IMR-90 (cell line): ENCODE measurements at regions not wholly inside any gene's neighbourhood (a gene's known extent, or its start where the extent isn't known, plus 50 kb on each side); places are given as distances from the start of the nearest gene placed in this dataset.

Source experiments
- ATAC-seq: fragments of 200-7000 bp; cut with Tn5 transposase; 2 replicates; pipeline ENCODE4 v1.9.1; 2020; ENCODE audit warnings: low read depth, mild to moderate bottlenecking, moderate library complexity
- BruUV-seq: library from RNA; stranded (reverse); fragments of 400-500 nt; replicated peaks from 2 replicates; lab custom pipeline; 2021; lab: Mats Ljungman, UMichigan
- CTCF ChIA-PET: fragments of 300-600 bp; formaldehyde crosslinking; extraction: SDS; loops from one replicate; lab custom pipeline; 2021; ENCODE audit warnings: antibody characterized with exemption; lab: Yijun Ruan, JAX
- POLR2A ChIA-PET: fragments of 300-600 bp; sonication (Branson Sonifier 250); formaldehyde crosslinking; loops from one replicate; lab custom pipeline; 2022; ENCODE audit warnings: antibody characterized with exemption; ENCODE audit not compliant: unreplicated experiment; lab: Charles Lee
- DNase-seq: peaks from one replicate; pipeline ENCODE4 v3.0.0; 2013
- H2AFZ ChIP-seq: replicated peaks from 2 replicates; pipeline ENCODE3; 2013; ENCODE audit warnings: low read length, mild to moderate bottlenecking; ENCODE audit not compliant: poor library complexity
- H2AK5ac ChIP-seq: 2 replicates; pipeline ENCODE4 v1.6.1; 2013; ENCODE audit warnings: low read depth, low read length, inconsistent platforms
- H2AK9ac ChIP-seq: replicated peaks from 2 replicates; pipeline ENCODE3; 2013; ENCODE audit warnings: mild to moderate bottlenecking, low read depth, low read length, moderate library complexity; ENCODE audit not compliant: poor library complexity
- H2BK120ac ChIP-seq: 2 replicates; pipeline ENCODE4 v1.6.1; 2013; ENCODE audit warnings: low read depth, low read length, inconsistent platforms
- H2BK15ac ChIP-seq: 3 replicates; pipeline ENCODE4 v1.6.1; 2013; ENCODE audit warnings: low read depth, low read length, inconsistent platforms
- H2BK20ac ChIP-seq: 2 replicates; pipeline ENCODE4 v1.6.1; 2013; ENCODE audit warnings: low read depth, mild to moderate bottlenecking, inconsistent platforms, low read length, moderate library complexity
- H2BK5ac ChIP-seq: 2 replicates; pipeline ENCODE4 v1.6.1; 2013; ENCODE audit warnings: mild to moderate bottlenecking, low read depth, low read length, inconsistent platforms; ENCODE audit not compliant: poor library complexity, severe bottlenecking
- H3K14ac ChIP-seq: replicated peaks from 2 replicates; pipeline ENCODE4 v1.6.1; 2013; ENCODE audit warnings: low read depth, low read length, inconsistent platforms
- H3K18ac ChIP-seq: 2 replicates; pipeline ENCODE4 v1.6.1; 2013; ENCODE audit warnings: low read depth, low read length, control low read depth
- H3K23ac ChIP-seq: 2 replicates; pipeline ENCODE4 v1.6.1; 2013; ENCODE audit warnings: low read depth, low read length, inconsistent platforms
- H3K27ac ChIP-seq: 2 replicates; pipeline ENCODE4 v1.5.1; 2013; ENCODE audit warnings: mild to moderate bottlenecking, control low read depth, low read length; ENCODE audit not compliant: insufficient read depth
- H3K27me3 ChIP-seq: 2 replicates; pipeline ENCODE4 v1.6.1; 2013; ENCODE audit warnings: low read length; ENCODE audit not compliant: control insufficient read depth, insufficient read depth
- H3K36me3 ChIP-seq: 2 replicates; pipeline ENCODE4 v1.6.1; 2013; ENCODE audit warnings: low read length, mixed read lengths; ENCODE audit not compliant: control insufficient read depth, insufficient read depth
- H3K4ac ChIP-seq: 2 replicates; pipeline ENCODE4 v1.6.1; 2013; ENCODE audit warnings: low read depth, low read length, inconsistent platforms
- H3K4me1 ChIP-seq: 2 replicates; pipeline ENCODE4 v1.6.1; 2013; ENCODE audit warnings: low read length, mixed read lengths; ENCODE audit not compliant: control insufficient read depth, insufficient read depth
- H3K4me2 ChIP-seq: 2 replicates; pipeline ENCODE4 v1.6.1; 2013; ENCODE audit warnings: low read depth, mild to moderate bottlenecking, control low read depth, low read length, moderate library complexity
- H3K4me3 ChIP-seq: 2 replicates; pipeline ENCODE4 v1.5.1; 2013; ENCODE audit warnings: low read depth, mild to moderate bottlenecking, control low read depth, low read length, moderate library complexity; ENCODE audit not compliant: insufficient read depth
- H3K56ac ChIP-seq: 2 replicates; pipeline ENCODE4 v1.6.1; 2013; ENCODE audit warnings: low read length, inconsistent platforms; ENCODE audit not compliant: insufficient read depth; ENCODE audit errors: extremely low read depth
- H3K79me1 ChIP-seq, 2 experiments: 2 replicates each; pipeline ENCODE4 v1.6.1; 2013; ENCODE audit warnings: low read length in 2 of 2, inconsistent platforms in 1 of 2, low read depth in 1 of 2
- H3K9ac ChIP-seq: 2 replicates; pipeline ENCODE4 v1.6.1; 2013; ENCODE audit warnings: low read depth, low read length, control low read depth
- H3K9me1 ChIP-seq: 2 replicates; pipeline ENCODE4 v1.6.1; 2013; ENCODE audit warnings: low read length, inconsistent platforms; ENCODE audit not compliant: insufficient read depth
- H3K9me3 ChIP-seq: 2 replicates; pipeline ENCODE4 v1.6.1; 2013; ENCODE audit warnings: low read length; ENCODE audit not compliant: control insufficient read depth, insufficient read depth
- H4K20me1 ChIP-seq: 2 replicates; pipeline ENCODE4 v1.6.1; 2013; ENCODE audit warnings: low read length, inconsistent platforms; ENCODE audit not compliant: insufficient read depth
- H4K5ac ChIP-seq: 2 replicates; pipeline ENCODE4 v1.6.1; 2013; ENCODE audit warnings: mild to moderate bottlenecking, low read depth, low read length, control low read depth
- H4K8ac ChIP-seq, 2 experiments: 2 replicates each; pipeline ENCODE4 v1.6.1; 2013; ENCODE audit warnings: low read depth in 2 of 2, low read length in 2 of 2, control low read depth in 1 of 2, inconsistent platforms in 1 of 2
- H4K91ac ChIP-seq: 2 replicates; pipeline ENCODE4 v1.6.1; 2013; ENCODE audit warnings: low read depth, low read length, inconsistent platforms; ENCODE audit not compliant: insufficient read depth
- SMC3 ChIP-seq: fragments of 150-350 bp; IDR thresholded peaks from 2 replicates; pipeline ENCODE4 v1.6.1; 2016; ENCODE audit warnings: low read depth, mild to moderate bottlenecking, antibody characterized with exemption, low read length, moderate library complexity
- WGBS, 2 experiments: methylation state at CpG; one replicate each; pipeline versions ENCODE4 v1.1.5 to v1.1.7; 2013; ENCODE audit warnings: missing lambda C conversion rate in 2 of 2; ENCODE audit not compliant: insufficient read length in 1 of 2; ENCODE audit errors: extremely low coverage in 2 of 2; 5-methylcytosine and 5-hydroxymethylcytosine counted together
- dilution Hi-C: fragments of 300-500 bp; cut with HindIII; formaldehyde crosslinking; loops from one replicate; pipeline ENCODE4 v1.14.3; 2018; ENCODE audit warnings: low sequenced_read_pairs; ENCODE audit not compliant: unreplicated experiment
- in situ Hi-C: fragments of 300-500 bp; cut with MboI; formaldehyde crosslinking; loops from 3 replicates; pipeline ENCODE4 v1.14.3; 2019; ENCODE audit warnings: low sequenced_read_pairs, inconsistent platforms, mixed read lengths
- intact Hi-C: fragments of 100-400 bp; cut with micrococcal nuclease; formaldehyde crosslinking; loops from 2 replicates; pipeline ENCODE4 v1.10.0; 2022
- TF ChIP-seq, protein P1 (sequence below): fragments of 150-350 bp; IDR thresholded peaks from 2 replicates; pipeline ENCODE4 v1.6.1; 2017; ENCODE audit warnings: mild to moderate bottlenecking, antibody characterized with exemption, low read length, low read depth

DNA sequence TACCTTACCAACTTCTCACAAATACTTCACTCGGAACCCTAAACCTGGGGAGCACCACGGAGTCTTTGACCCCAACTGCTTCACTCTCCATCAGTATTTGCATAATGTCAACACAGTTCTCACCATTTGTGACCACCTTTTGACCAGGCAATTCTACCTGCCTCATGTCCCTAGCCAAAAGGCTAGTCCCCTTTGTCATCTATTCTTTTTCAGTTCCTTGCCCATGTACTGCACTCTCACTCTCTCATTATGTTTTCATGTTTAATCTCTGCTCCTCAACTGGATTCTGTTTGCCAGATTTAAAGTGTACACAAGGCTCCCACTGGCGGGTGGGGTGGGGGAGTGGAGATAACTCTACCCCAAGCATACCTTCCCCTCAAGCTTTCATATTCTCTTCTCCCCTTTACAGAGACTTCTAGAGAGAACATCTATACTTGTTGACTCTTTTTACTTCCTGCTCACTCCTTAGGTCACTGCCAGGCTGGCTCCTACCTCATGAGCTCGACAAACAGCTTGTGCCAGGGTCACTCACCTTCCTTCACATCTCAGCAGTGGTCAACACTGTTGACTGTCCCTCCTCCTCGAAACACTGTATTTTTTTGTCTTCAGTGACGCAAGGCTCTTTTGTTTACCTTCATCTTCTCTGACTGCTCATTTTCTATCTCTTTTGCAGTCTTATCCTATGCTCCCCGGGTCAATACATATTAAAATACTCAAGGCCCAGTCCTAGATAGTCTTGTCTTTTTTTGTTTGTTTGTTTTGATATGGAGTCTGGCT is 88.7 kb upstream of the MAP4K3 start (continued):
- TF ChIP-seq, protein P1, sequence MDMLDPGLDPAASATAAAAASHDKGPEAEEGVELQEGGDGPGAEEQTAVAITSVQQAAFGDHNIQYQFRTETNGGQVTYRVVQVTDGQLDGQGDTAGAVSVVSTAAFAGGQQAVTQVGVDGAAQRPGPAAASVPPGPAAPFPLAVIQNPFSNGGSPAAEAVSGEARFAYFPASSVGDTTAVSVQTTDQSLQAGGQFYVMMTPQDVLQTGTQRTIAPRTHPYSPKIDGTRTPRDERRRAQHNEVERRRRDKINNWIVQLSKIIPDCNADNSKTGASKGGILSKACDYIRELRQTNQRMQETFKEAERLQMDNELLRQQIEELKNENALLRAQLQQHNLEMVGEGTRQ = no peak

DNA sequence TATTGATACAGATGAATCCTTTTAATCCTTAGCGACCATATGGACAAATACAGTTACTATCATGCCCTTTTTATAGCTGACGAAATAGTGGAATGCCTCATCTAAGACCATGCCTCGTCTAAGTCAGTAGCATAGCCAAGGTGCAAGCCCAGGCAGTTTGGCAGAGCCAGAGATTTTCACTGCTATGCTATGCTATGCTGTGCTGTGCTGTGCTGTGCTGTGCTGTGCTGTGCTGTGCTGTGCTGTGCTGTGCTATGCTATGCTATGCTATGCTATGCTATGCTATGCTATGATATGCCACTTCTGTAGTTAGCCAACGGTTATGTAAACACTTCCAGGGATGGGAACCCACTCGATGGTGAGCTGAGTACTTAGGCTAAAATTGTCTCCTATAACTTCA is 91.6 kb upstream of the MAP4K3 start:
- in situ Hi-C loops = no loop called here
- no peak overlapping the region for H3K9ac ChIP-seq
- H4K20me1 ChIP-seq = no peaks in the 10 kb centered on the region
- no peaks in the 10 kb centered on the region for H3K27me3 ChIP-seq
- dilution Hi-C loops = no loop called here
- H4K5ac ChIP-seq = no peak overlapping the region
- H3K23ac ChIP-seq = no peak overlapping the region
- BruUV-seq = no TSS peak
- H2BK15ac ChIP-seq = peak overlapping the region; percentile 74; the same call in 1 of the 3 replicates
- DNase-seq (no peak), ATAC-seq (peak; percentile 48)
- peak overlapping the region; percentile 50 for H2BK120ac ChIP-seq
- peaks cover 15% of the 10 kb centered on the region for H3K9me1 ChIP-seq
- peak overlapping the region; percentile 15 for H2BK20ac ChIP-seq
- no peak for TF ChIP-seq SMC3
- H3K4me2 ChIP-seq = no peak overlapping the region
- no peak overlapping the region for H2AK9ac ChIP-seq
- no peaks in the 10 kb centered on the region for H3K9me3 ChIP-seq
- H2AFZ ChIP-seq = no peak overlapping the region
- H2BK5ac ChIP-seq = no peak overlapping the region
- POLR2A ChIA-PET = no interaction called here
- H3K36me3 ChIP-seq = no peaks in the 10 kb centered on the region
- no peak overlapping the region for H3K56ac ChIP-seq
- CTCF ChIA-PET = interaction anchor here (0.5 to 0.7 kb wide), 2 partner anchors 9 to 448 kb away, joined by 4 read pairs; no protein-coding TSS in a partner anchor
- H3K14ac ChIP-seq = 0 out of 2 replicates have a peak overlapping the region, but pooled peaks have one; percentile 44
- no peak overlapping the region; the same call in 1 of the 2 replicates for H4K91ac ChIP-seq
- no peak overlapping the region for H3K27ac ChIP-seq
- 0 out of 4 replicates have a peak, but pooled peaks cover 0 to 8% of the 10 kb centered on the region in 2 experiments for H3K79me1 ChIP-seq
- peaks cover 27% of the 10 kb centered on the region for H3K4me1 ChIP-seq
- H4K8ac ChIP-seq = no peak overlapping the region
- intact Hi-C loops = no loop called here
- 100% methylated on average over 1 of the region's 5 CpGs; no CpG with 5 or more reads in 1 of the 2 experiments for WGBS, 2 experiments
- peak overlapping the region; percentile 28; the same call in 1 of the 2 replicates for H3K18ac ChIP-seq
- no peak overlapping the region for H3K4me3 ChIP-seq
- peak overlapping the region; percentile 80; the same call in 1 of the 2 replicates for H2AK5ac ChIP-seq
- H3K4ac ChIP-seq = peak overlapping the region; percentile 15; the same call in 1 of the 2 replicates
